ENCODE measurements at regions not wholly inside any gene's neighbourhood (a gene's known extent, or its start where the extent isn't known, plus 50 kb on each side); places are given as distances from the start of the nearest gene placed in this dataset.
"Not testable (repeated sequence)": the region's sequence is repeated elsewhere in the genome, so short reads cannot be mapped to it uniquely, and the experiment has no call there.

DNA sequence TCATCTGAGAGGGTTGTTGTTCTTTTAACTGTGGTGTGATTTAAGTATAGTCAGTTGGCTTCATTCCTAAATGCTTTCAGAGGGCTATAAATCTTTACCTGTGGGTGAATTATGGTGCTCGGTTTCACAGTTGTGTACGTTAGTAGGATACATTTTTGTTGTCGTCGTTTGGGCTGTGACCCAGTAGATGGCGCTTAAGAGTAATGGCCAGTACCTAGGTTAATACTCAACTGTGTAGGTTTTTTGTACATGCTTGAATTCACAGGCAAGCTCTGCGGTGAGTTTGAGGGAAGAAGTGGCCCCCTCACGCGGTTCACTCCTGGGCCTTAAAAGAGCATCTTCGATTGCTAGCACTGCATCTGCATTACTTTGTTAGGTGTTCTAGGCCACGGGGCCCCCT lies 571.7 kb upstream of the TGIF2LX start:
- H3K27ac ChIP-seq; H3K4me3 ChIP-seq; H3K36me3 ChIP-seq; H3K27me3 ChIP-seq; H3K9me3 ChIP-seq (replicated peaks); H3K4me1 ChIP-seq: not testable (repeated sequence)
- peak; percentile 2 to 6 for DNase-seq

DNA sequence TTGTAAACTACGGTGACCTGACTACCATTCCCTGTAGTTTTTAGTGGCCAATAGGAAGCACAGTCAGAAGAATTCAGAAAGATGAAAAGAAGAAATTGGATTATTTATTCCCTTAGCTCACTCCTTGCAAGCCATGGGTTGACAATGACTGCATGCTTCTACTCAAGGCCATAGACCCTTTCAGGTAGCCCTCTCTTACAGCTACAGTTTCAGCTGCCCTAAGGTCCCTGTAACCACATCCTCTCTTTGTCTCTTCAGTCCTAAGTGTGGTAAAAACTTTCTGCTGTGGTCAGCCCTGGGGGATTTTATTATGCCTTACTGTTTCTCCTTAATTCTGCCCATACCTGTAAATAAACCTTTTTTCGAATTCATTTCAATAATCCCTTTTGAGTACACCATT lies 551.8 kb upstream of the TGIF2LX start:
- not testable (repeated sequence) for H3K27me3 ChIP-seq; H3K4me3 ChIP-seq; H3K36me3 ChIP-seq; H3K27ac ChIP-seq; DNase-seq; H3K4me1 ChIP-seq; H3K9me3 ChIP-seq (replicated peaks)

DNA sequence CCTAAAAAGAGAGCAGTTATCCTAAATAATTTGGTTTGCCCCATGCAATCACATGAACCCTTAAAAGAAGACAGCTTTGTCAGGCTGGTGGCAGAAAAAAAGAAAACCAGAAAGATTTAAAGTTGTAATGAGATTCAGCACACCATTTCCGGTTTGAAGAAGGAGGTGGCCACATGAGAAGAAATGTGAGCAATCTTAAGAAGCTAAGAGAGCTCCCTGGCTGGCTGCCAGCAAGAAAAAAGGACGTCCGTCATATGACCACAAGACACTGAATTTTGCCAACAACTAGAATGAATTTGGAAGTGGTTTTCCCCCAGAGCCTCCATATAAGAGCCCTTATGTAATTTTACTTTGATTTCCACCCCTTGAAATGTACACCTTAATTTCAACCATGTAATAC lies 528.7 kb upstream of the TGIF2LX start:
- not testable (repeated sequence) for H3K27ac ChIP-seq; DNase-seq; H3K4me3 ChIP-seq; H3K9me3 ChIP-seq (replicated peaks); H3K4me1 ChIP-seq; H3K36me3 ChIP-seq; H3K27me3 ChIP-seq

DNA sequence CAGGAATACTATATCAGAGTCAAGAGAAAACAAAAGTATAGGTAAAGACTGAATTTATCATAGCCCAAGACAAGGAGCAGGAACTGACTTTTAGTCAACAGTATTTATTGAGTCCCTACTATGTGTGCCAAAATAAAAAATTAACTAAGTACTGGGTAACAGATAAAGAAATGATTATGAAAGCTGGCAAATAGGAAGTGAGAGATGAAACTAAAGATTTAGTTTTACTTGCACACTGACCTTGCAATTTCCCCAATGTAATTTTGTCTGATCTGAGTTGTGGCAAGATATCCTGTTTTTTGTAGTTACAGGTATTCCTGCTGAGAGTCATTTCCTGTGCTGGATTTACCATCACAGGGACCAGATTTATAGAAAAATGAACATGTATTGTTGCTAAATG lies 518.9 kb upstream of the TGIF2LX start:
- not testable (repeated sequence) for H3K27ac ChIP-seq; H3K9me3 ChIP-seq (replicated peaks); H3K4me1 ChIP-seq; H3K4me3 ChIP-seq; H3K36me3 ChIP-seq; DNase-seq; H3K27me3 ChIP-seq

DNA sequence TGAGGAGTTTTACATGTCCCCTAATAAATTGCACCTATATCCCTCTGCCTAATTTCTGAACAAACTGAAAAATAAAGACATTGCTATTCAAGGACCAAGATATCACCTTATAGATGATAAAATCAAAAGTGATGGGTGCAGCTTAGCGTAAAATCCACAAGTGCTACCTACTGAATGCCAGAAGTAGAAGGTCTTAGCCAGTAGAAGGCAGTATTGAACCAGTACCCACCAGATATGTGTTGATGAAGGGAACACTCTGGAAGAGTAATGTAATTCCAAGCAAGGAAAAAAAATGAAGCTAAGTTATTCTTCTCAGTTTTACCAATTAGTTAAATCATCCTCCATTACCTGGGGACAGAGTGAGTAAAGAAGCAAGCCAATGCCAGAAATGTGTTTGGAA lies 516.6 kb upstream of the TGIF2LX start:
- H3K36me3 ChIP-seq; H3K27me3 ChIP-seq; H3K27ac ChIP-seq; H3K4me1 ChIP-seq; H3K9me3 ChIP-seq (replicated peaks); H3K4me3 ChIP-seq: not testable (repeated sequence)
- peak in 1 of 2 experiments; percentile 0 for DNase-seq

DNA sequence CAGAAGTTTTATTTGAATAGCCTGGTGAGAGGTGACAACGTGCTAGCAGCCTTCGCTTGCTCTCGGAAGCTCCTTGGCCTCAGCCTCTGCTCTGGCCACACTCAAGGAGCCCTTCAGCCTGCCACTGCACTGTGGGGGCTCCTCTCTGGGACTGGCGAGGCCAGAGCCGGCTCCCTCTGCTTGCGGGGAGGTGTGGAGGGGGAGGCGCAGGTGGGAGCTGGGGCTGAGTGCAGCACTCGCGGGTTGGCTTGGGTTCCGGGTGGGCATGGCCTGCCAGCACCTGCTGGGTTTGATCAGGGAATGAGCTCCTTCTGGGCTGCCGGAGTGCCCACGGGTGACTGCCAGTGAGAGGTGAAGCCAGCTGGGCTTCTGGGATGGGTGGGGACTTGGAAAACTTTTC lies 504.8 kb upstream of the TGIF2LX start:
- H3K4me1 ChIP-seq; H3K27me3 ChIP-seq; H3K4me3 ChIP-seq; H3K27ac ChIP-seq; H3K36me3 ChIP-seq; DNase-seq; H3K9me3 ChIP-seq (replicated peaks): not testable (repeated sequence)

DNA sequence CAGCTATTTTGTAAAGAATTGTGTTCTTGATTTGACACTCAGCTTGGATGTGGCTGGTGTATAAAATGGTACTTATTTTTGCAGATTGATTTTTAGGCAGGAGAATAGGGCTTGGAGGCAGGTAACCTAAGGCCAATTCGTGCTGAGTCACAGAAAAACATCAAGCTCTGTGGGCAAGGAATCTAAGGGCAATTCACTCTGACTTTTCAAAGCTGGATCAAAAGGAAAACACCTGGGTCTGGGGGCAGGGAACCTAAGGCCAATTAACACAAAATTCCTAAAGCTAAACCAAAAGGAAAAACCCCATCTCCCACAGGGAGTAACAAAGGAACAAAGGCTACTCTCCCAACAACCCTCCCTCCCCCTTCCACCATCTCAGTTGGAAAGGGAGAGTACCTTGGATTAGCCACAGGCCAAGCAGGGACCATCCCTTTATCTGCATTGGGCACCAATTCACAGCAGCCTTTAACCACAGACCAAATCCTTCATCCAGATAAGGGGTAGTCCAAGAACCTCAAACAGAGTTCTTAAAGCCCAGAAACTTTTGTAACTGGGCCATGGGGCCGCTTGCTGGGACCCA lies 489.0 kb upstream of the TGIF2LX start:
- not testable (repeated sequence) for H3K27me3 ChIP-seq; H3K36me3 ChIP-seq; H3K9me3 ChIP-seq (replicated peaks); H3K4me1 ChIP-seq; H3K4me3 ChIP-seq; DNase-seq; H3K27ac ChIP-seq

All from SJCRH30 (cell line).